CD4-positive, CD25-positive, alpha-beta regulatory T cell (primary cell): ENCODE measurements at regions not wholly inside any gene's neighbourhood (a gene's known extent, or its start where the extent isn't known, plus 50 kb on each side); places are given as distances from the start of the nearest gene placed in this dataset.

Experiments used
- ATAC-seq, 2 donors: fragments of 150-1000 bp; cut with Tn5 transposase; one replicate each; pipeline ENCODE4 v1.10.0; 2021; ENCODE audit warnings: low read depth in 2 of 2, moderate number of reproducible peaks in 2 of 2, moderate library complexity in 1 of 2
- DNase-seq, 3 donors: peaks; one replicate each; pipeline versions ENCODE4 v3.0.0 to v3.0.0-alpha.2; 2012 to 2022; ENCODE audit warnings: mixed read lengths in 1 of 3
- H3K27ac ChIP-seq: one replicate; pipeline ENCODE4 v1.7.0; 2013; ENCODE audit warnings: mild to moderate bottlenecking, low read length; ENCODE audit not compliant: insufficient read depth, poor library complexity, severe bottlenecking
- H3K27me3 ChIP-seq: one replicate; pipeline ENCODE4 v1.7.0; 2013; ENCODE audit warnings: low read length; ENCODE audit not compliant: control insufficient read depth, insufficient read depth
- H3K36me3 ChIP-seq: one replicate; pipeline ENCODE4 v1.7.0; 2013; ENCODE audit warnings: mild to moderate bottlenecking, low read length, moderate library complexity; ENCODE audit not compliant: control insufficient read depth, insufficient read depth
- H3K4me1 ChIP-seq: 2 replicates; pipeline ENCODE4 v1.7.0; 2013; ENCODE audit warnings: mild to moderate bottlenecking, low read length; ENCODE audit not compliant: insufficient read depth, control insufficient read depth, poor library complexity, severe bottlenecking
- H3K4me3 ChIP-seq: one replicate; pipeline ENCODE4 v1.7.0; 2013; ENCODE audit warnings: low read depth, mild to moderate bottlenecking, low read length, moderate library complexity
- H3K9me3 ChIP-seq, 2 experiments: 1 replicate in 1 of 2; 2 replicates in 1 of 2; pipeline ENCODE4 v1.7.0; 2013; ENCODE audit warnings: low read length in 2 of 2, mild to moderate bottlenecking in 1 of 2, moderate library complexity in 1 of 2; ENCODE audit not compliant: control insufficient read depth in 2 of 2
- H3K27ac Mint-ChIP-seq, 3 donors: one replicate each; pipeline ENCODE4 v1.8.0; 2020 to 2022; ENCODE audit warnings: mild to moderate bottlenecking in 3 of 3, mixed read lengths in 3 of 3, moderate library complexity in 2 of 3
- H3K27me3 Mint-ChIP-seq: one replicate; pipeline ENCODE4 v1.8.0; 2022; ENCODE audit warnings: mild to moderate bottlenecking, mixed read lengths
- H3K36me3 Mint-ChIP-seq: one replicate; pipeline ENCODE4 v1.8.0; 2020; ENCODE audit warnings: mixed read lengths
- H3K4me1 Mint-ChIP-seq, 4 donors: one replicate each; pipeline ENCODE4 v1.8.0; 2020 to 2022; ENCODE audit warnings: mixed read lengths in 4 of 4, mild to moderate bottlenecking in 1 of 4
- H3K4me3 Mint-ChIP-seq, 4 donors: one replicate each; pipeline ENCODE4 v1.8.0; 2020 to 2022; ENCODE audit warnings: mild to moderate bottlenecking in 4 of 4, mixed read lengths in 4 of 4, moderate library complexity in 3 of 4
- H3K9me3 Mint-ChIP-seq, 7 donors: one replicate each; pipeline ENCODE4 v1.8.0; 2020 to 2022; ENCODE audit warnings: mixed read lengths in 7 of 7, mild to moderate bottlenecking in 3 of 7, moderate library complexity in 2 of 7

GRCh38 chr16:79265196-79265595 lies 335.3 kb downstream of the MAF start:
- Mint-ChIP-seq H3K27ac (no peak overlapping the region), H3K4me3 (no peak overlapping the region), H3K27me3 (no peaks in the 10 kb centered on the region), H3K36me3 (no peaks in the 10 kb centered on the region), H3K4me1 (peaks cover 9 to 51% (median 37%) of the 10 kb centered on the region in 4 donors), H3K9me3 (peaks cover 0 to 3% (median 0%) of the 10 kb centered on the region in 7 donors)
- Histone ChIP-seq H3K27ac (no peak overlapping the region), H3K4me1 (peaks cover 38% of the 10 kb centered on the region), H3K9me3 (no peaks in the 10 kb centered on the region), H3K36me3 (no peaks in the 10 kb centered on the region), H3K4me3 (no peak overlapping the region), H3K27me3 (no peaks in the 10 kb centered on the region)
- ATAC-seq, result no peak
- DNase-seq, result no peak

GRCh38 chr16:79264237-79265109 lies 336.1 kb downstream of the MAF start:
- Histone ChIP-seq H3K36me3 (no peaks in the 10 kb centered on the region), H3K4me1 (peaks cover 30% of the 10 kb centered on the region), H3K4me3 (no peak overlapping the region), H3K27me3 (no peaks in the 10 kb centered on the region), H3K27ac (no peak overlapping the region), H3K9me3 (no peaks in the 10 kb centered on the region)
- Mint-ChIP-seq H3K27me3 (peaks cover 4% of the 10 kb centered on the region), H3K4me3 (no peak overlapping the region), H3K4me1 (peaks cover 9 to 43% (median 30%) of the 10 kb centered on the region in 4 donors), H3K9me3 (peaks cover 0 to 3% (median 0%) of the 10 kb centered on the region in 7 donors), H3K36me3 (no peaks in the 10 kb centered on the region), H3K27ac (no peak overlapping the region)
- no peak for DNase-seq
- ATAC-seq, result no peak

GRCh38 chr16:79263425-79263824 lies 337.1 kb downstream of the MAF start:
- Mint-ChIP-seq H3K4me1 (peaks cover 9 to 33% (median 21%) of the 10 kb centered on the region in 4 donors), H3K36me3 (no peaks in the 10 kb centered on the region), H3K27me3 (peaks cover 8% of the 10 kb centered on the region), H3K9me3 (peaks cover 0 to 3% (median 0%) of the 10 kb centered on the region in 7 donors), H3K27ac (peak overlapping the region in 1 of 3 donors; percentile 21), H3K4me3 (no peak overlapping the region)
- no peak overlapping the region for H3K27ac ChIP-seq
- no peaks in the 10 kb centered on the region for H3K27me3 ChIP-seq
- no peaks in the 10 kb centered on the region for H3K36me3 ChIP-seq
- ATAC-seq, result no peak
- H3K4me1 ChIP-seq, result peaks cover 20% of the 10 kb centered on the region
- H3K4me3 ChIP-seq, result no peak overlapping the region
- H3K9me3 ChIP-seq, result no peaks in the 10 kb centered on the region
- DNase-seq, result no peak
